ENCODE measurements at regions not wholly inside any gene's neighbourhood (a gene's known extent, or its start where the extent isn't known, plus 50 kb on each side); places are given as distances from the start of the nearest gene placed in this dataset.

DNA sequence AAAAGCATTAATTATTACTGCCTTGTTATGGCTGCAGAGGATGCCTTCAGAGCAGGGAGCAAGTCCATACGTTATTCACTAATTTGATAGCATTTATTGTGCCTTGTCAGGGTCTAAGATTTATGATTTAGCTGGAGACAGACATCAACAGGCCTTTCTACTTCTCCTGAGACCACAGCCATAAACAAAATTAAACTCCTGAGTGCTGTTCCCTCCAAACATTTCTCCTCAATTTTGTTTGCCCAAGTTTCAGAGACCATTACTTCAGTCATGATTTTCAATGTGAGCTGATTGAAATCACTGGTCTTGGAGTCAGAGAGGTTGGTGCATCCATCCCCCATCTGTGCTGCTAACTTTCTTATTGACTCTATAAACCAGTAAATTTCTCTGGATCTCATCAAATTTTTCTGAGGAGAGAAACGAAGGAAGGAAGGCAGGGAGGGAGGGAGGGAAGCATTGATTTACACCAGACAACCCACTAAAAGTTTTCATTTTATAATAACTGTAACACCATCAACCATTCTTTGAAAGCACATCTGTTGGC lies 423.6 kb upstream of the CDH11 start:
- no peak for DNase-seq

DNA sequence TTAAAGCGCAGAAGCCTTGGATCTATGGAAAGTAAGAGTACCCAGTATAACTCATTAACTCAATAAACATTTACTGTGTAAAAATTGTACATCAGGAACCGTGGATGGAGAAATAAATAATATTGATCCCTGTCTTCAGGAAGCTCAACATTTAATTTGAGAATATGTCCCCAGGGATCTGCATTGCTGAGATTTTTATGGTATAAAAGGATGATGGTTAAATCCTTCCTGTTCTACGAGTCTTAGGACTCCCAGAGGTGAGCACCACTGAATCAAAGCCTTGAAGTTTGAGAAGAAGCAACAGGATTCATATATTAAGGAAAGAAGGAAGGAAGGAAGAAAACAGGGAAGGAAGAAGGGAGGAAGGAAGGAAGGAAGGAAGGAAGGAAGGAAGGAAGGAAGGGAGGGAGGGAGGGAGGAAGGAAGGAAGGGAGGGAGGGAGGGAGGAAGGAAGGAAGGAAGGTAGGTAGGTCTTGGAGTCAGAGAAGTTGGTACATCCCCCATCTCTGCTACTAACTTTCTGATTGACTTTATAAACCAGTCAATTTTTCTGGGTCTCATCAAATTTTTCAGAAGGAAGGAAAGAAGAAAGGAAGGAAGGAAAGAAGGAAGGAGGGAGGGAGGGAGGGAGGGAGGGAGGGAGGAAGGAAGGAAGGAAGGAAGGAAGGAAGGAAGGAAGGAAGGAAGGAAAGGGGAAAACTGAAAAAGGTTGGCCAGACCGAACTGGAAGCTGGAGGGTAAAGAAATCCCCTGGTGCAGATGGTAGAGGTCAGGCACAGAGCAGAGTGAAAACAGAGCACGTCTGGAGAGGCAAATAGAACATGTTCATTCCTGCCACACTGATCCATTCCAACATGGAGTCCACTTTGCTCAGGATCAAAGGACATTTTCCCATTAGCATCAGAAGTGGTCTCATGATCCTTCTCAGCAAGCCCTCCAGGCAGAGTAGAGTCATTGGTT lies 422.2 kb upstream of the CDH11 start:
- no peak for DNase-seq

GRCh38 chr16:65541646-65542045 lies 419.8 kb upstream of the CDH11 start:
- no peak for DNase-seq

- peak in 2 of 3 donors; percentile 74 to 87 for DNase-seq
These were observed 419.0 kb upstream of the CDH11 start for GRCh38 chr16:65540901-65541300.

DNA sequence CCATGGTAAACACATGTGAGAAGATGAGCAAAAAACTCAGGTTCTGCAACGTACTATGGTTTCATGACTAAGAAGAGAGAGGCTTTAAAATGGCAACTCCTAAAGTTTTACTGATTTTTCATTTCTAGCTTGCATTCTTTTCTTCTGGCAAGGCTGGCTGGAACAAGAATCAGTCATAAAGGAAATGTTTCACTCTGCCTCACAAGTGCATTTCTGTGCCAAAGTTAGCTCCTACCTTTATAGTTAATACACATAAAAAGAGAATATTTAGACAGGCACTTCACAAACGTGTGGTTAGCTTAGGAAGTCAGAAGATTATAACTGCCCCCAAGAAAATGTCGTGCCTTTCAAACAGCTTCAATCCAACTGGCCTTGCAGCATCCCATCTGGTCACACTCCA lies 417.1 kb upstream of the CDH11 start:
- peak in 1 of 3 donors; percentile 61 for DNase-seq

- DNase-seq, result no peak
These were observed 415.5 kb upstream of the CDH11 start for GRCh38 chr16:65537336-65537735.

- DNase-seq, result no peak
These were observed 412.3 kb upstream of the CDH11 start for GRCh38 chr16:65534121-65534528.

GRCh38 chr16:65532846-65533245 lies 411.0 kb upstream of the CDH11 start:
- DNase-seq, result no peak

DNA sequence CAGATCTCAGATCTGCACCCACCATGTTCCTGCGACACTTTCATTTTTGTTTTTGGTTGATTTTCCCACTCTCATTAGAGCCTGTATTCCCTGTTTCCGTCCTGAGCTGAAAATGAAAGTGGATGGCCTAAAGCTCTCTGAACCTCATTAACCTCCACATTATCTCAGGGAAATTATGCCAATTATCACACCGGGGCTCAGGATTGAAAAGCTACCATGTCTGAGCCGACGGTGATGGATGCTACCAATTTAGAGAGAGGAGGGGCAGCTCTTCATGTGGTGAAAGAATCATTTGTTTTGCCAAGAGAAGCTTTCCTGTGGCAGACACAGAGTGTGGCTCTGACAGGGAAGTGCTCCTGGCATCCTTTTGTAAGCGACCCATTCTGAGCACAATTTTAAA lies 410.4 kb upstream of the CDH11 start:
- DNase-seq, result no peak

- DNase-seq, result no peak
These were observed 409.6 kb upstream of the CDH11 start for GRCh38 chr16:65531475-65531874.

GRCh38 chr16:65525707-65526106 lies 403.8 kb upstream of the CDH11 start:
- no peak for DNase-seq

DNA sequence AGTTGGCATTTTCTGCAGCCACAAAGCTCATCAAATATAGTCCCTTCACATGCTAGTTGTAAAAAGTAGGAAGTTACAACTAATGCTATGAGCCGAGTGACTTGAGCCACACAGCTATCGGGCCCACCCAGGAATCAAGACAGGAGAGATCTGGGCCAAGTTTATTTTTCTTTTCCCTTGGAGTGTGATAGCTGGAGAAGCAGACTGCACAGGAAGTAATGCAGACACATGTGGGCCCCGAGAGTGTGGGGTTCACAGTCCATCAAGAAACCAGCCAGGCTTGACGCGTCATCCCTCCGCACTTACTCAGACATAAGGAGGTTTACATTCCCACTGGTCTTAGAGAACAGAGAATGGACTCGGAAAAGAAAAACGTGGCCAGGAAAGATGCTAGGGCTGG lies 403.1 kb upstream of the CDH11 start:
- DNase-seq, result peak; percentile 56 to 78 (median 78)

DNA sequence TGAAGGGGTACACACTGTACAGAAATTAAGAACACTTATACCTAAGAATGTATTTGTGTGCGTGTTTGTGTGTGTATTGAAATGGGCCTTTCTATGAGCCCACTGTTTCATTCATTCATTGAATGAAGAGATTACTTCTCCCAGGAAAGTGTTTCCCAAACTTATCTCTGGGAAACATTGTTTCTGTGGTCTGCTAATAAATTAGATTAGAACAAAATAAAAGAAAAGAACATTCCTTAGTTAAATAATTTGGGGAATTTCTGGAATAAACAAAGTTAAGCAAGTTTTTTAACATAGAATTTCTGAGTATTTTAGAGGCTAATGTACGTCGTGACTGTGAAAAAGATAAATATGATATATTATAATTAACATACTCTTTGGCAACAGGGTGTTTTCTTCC lies 402.4 kb upstream of the CDH11 start:
- DNase-seq, result no peak

DNA sequence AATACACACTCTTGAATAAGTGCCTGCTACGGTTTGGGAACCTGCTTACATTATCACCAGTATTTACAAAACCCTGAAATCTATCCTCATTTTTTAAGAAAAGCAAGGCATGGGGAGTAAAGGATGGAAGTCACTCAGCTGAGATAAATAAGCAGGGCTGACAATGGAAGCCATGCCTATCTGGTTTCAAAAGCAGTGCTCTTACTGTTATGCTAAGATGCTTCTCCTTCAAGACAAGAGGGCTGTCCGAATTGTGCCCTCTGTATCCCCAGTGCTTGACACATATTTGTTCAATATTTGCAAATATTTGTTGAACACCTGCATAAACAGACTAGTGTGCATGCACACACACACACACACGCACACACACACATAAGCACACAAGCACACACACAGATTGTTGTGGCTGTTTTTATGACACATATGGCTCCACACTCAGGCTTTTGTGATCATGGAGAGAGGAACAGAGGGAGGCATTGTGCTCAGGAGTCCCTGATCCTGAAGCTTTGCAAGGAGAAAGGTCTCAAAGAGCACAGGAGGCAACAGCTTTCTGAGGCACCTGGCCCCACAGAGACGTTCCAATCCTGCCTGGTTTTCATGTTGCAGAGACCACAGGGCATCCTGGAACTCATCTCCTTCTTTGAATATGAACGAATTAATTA lies 401.6 kb upstream of the CDH11 start:
- DNase-seq, result no peak

DNA sequence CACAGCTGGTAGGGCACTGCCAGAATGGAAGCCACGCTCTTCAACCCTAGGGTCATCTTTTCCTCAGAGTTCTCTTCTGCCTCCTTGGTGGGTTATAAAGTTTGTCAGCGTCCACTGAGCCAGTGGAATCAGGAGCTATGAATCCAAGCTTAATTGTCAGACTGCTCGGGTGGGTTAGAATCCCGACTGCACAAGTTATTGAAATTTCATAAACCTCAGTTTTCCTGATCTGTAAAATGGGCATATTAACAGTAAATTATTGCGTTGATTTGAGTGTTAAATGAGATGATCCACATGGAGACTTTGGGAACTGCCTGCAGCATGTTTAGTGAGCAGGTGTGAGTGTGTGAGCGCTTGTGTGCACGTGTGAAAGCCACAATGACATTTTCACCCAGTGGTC lies 400.5 kb upstream of the CDH11 start:
- no peak for DNase-seq

DNA sequence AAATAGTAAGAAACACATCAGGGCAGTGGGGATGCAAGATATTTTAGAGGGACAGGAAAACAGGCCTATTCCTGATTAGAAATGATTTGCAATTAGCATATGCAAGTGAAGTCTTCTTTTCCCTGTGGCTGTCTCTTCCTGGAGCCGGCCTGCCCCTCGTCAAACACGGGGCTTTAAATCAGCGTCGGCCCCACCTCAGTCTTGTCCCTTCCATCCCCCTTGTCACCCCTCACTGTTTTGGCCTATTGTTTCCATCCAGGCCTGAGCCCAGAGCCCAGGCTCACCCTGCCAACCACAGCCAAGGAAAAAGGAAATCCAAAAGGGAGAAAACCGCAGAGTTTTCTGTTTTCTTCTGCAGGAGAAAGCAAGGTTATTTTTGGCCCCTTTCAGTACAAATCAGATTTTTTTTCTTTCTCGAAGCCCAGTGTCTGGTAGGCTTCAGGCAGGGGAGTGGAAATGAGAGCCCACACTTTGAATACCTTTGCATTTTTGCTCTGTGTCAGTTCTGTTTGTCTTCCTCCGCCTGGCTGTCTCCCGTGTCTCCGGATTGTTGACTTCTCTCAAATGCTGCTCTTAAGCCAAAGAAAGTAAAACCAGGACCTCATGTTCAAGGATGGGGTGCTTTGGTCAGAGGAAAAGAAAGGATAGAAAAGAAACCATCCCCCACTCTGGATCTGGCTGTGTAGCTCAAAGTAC lies 399.9 kb upstream of the CDH11 start:
- DNase-seq, result peak in 1 of 3 donors; percentile 39

DNA sequence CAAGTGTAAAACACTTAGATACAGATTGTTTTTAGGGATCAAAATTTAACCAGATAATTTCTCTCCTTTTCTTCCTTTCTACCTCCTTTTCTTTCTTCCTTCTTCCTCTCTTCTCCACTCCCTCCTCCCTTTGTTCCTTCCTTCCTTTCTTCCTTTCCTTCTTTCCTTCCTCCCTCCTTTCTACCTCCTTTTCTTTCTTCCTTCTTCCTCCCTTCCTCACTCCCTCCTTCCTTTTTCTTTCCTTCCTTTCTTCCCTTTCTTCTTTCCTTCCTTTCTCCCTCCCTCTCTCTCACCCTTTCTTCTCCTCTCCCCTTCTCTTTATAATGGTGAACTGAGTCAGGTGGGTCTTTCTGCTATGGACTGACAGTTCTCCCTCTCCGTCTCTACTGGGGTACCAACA lies 397.5 kb upstream of the CDH11 start:
- DNase-seq, result no peak

GRCh38 chr16:65515193-65515592 lies 393.3 kb upstream of the CDH11 start:
- DNase-seq, result no peak

DNA sequence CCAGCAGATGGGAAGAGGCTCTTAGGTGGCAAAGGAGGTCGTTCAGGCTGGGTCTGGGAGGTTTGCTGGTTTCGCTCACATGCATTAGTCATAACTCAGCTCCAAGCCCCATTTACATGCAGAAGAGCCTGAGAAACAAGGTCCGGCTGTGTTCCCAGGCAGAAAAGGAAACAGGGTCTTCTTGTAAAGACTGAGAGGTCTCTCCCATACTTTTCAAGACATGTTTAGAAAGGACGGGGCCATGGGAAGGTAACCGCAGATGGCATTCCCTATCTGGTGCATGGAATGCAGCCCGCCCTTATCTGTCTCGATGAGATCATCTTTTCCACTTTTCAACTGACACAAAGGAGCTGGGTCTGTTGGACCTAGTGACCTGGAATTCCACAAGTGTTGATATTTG lies 389.0 kb upstream of the CDH11 start:
- DNase-seq, result no peak

- DNase-seq, result no peak
These were observed 388.4 kb upstream of the CDH11 start for GRCh38 chr16:65510241-65510640.

DNA sequence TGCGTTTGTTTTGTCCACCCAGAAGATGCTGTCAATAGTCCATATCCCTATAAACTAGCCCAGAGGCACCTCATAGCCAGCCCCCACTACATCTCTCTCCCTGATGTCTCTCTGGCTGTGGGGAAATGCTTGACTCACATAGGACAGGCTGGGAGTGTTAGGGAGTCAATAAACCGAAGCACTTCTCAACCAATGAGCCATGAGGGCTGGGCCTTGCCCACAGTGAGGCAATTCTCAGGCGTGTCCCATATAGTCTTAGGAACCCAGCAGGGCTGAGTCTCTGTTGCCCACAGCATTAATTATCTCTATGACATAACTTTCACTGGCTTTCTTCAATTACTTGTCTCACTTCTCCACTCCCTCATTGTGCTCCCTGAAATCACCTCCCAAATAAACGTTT lies 387.3 kb upstream of the CDH11 start:
- DNase-seq, result no peak

DNA sequence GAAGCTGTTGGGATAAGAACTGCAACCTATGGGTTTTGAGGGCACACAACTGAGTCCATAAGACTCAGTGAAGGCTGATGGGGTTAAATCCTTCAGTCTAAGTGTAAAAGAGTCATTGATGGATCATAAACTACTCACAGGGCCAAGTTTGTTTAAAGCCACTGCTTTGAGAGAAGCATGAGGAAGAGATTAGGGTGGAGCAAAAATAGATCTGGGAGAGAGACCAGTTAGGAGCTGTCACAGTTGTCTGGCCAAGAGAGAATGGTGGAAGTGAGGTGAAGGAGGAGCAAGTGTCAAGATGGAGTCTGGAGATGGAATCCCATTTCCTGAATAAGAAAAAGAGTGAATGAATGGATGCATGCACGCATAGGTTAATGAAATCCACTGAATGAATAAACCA lies 379.1 kb upstream of the CDH11 start:
- DNase-seq, result no peak

All from muscle of back (tissue), 3 donors.